ENCODE measurements at regions not wholly inside any gene's neighbourhood (a gene's known extent, or its start where the extent isn't known, plus 50 kb on each side); places are given as distances from the start of the nearest gene placed in this dataset.

- no peaks in the 10 kb centered on the region for H3K27me3 ChIP-seq (ENCODE audit: control insufficient read depth, insufficient read depth, low read length)
- H3K36me3 ChIP-seq (ENCODE audit: control insufficient read depth, insufficient read depth, low read length) = no peaks in the 10 kb centered on the region
- no peak overlapping the region for H3K9ac ChIP-seq (ENCODE audit: low read length)
- H3K4me1 ChIP-seq (ENCODE audit: control insufficient read depth, insufficient read depth, low read length) = no peaks in the 10 kb centered on the region
- no peak overlapping the region for H3K4me3 ChIP-seq (ENCODE audit: low read length)
- no peak overlapping the region for H3K27ac ChIP-seq (ENCODE audit: low read depth, low read length)
Measured at GRCh38 chr12:118727979-118728366, 253.4 kb upstream of the SRRM4 start.

GRCh38 chr12:118734266-118734665, 247.1 kb upstream of the SRRM4 start:
- Histone ChIP-seq H3K27me3 (ENCODE audit: control insufficient read depth, insufficient read depth, low read length) (no peaks in the 10 kb centered on the region), H3K4me3 (ENCODE audit: low read length) (no peak overlapping the region), H3K4me1 (ENCODE audit: control insufficient read depth, insufficient read depth, low read length) (no peaks in the 10 kb centered on the region), H3K36me3 (ENCODE audit: control insufficient read depth, insufficient read depth, low read length) (no peaks in the 10 kb centered on the region), H3K9ac (ENCODE audit: low read length) (no peak overlapping the region), H3K27ac (ENCODE audit: low read depth, low read length) (no peak overlapping the region)

- H3K27me3 ChIP-seq (ENCODE audit: control insufficient read depth, insufficient read depth, low read length) = no peaks in the 10 kb centered on the region
- no peak overlapping the region for H3K9ac ChIP-seq (ENCODE audit: low read length)
- no peaks in the 10 kb centered on the region for H3K4me1 ChIP-seq (ENCODE audit: control insufficient read depth, insufficient read depth, low read length)
- H3K36me3 ChIP-seq (ENCODE audit: control insufficient read depth, insufficient read depth, low read length) = no peaks in the 10 kb centered on the region
- no peak overlapping the region for H3K4me3 ChIP-seq (ENCODE audit: low read length)
- no peak overlapping the region for H3K27ac ChIP-seq (ENCODE audit: low read depth, low read length)
Measured at GRCh38 chr12:118737985-118738540, 243.3 kb upstream of the SRRM4 start.

- Histone ChIP-seq H3K36me3 (ENCODE audit: control insufficient read depth, insufficient read depth, low read length) (no peaks in the 10 kb centered on the region), H3K4me1 (ENCODE audit: control insufficient read depth, insufficient read depth, low read length) (no peaks in the 10 kb centered on the region), H3K9ac (ENCODE audit: low read length) (no peak overlapping the region), H3K27ac (ENCODE audit: low read depth, low read length) (no peak overlapping the region), H3K4me3 (ENCODE audit: low read length) (no peak overlapping the region), H3K27me3 (ENCODE audit: control insufficient read depth, insufficient read depth, low read length) (no peaks in the 10 kb centered on the region)
Measured at GRCh38 chr12:118741194-118741593, 240.1 kb upstream of the SRRM4 start.

- no peak overlapping the region for H3K4me3 ChIP-seq (ENCODE audit: low read length)
- no peaks in the 10 kb centered on the region for H3K27me3 ChIP-seq (ENCODE audit: control insufficient read depth, insufficient read depth, low read length)
- no peaks in the 10 kb centered on the region for H3K36me3 ChIP-seq (ENCODE audit: control insufficient read depth, insufficient read depth, low read length)
- H3K4me1 ChIP-seq (ENCODE audit: control insufficient read depth, insufficient read depth, low read length) = no peaks in the 10 kb centered on the region
- no peak overlapping the region for H3K27ac ChIP-seq (ENCODE audit: low read depth, low read length)
- no peak overlapping the region for H3K9ac ChIP-seq (ENCODE audit: low read length)
Measured at GRCh38 chr12:118742431-118742830, 238.9 kb upstream of the SRRM4 start.

GRCh38 chr12:118743896-118744700, 237.2 kb upstream of the SRRM4 start:
- Histone ChIP-seq H3K4me1 (ENCODE audit: control insufficient read depth, insufficient read depth, low read length) (no peaks in the 10 kb centered on the region), H3K36me3 (ENCODE audit: control insufficient read depth, insufficient read depth, low read length) (no peaks in the 10 kb centered on the region), H3K27ac (ENCODE audit: low read depth, low read length) (no peak overlapping the region), H3K9ac (ENCODE audit: low read length) (no peak overlapping the region), H3K4me3 (ENCODE audit: low read length) (no peak overlapping the region), H3K27me3 (ENCODE audit: control insufficient read depth, insufficient read depth, low read length) (no peaks in the 10 kb centered on the region)

GRCh38 chr12:118746176-118746575, 235.2 kb upstream of the SRRM4 start:
- H3K36me3 ChIP-seq (ENCODE audit: control insufficient read depth, insufficient read depth, low read length) = no peaks in the 10 kb centered on the region
- H3K4me3 ChIP-seq (ENCODE audit: low read length) = no peak overlapping the region
- H3K27ac ChIP-seq (ENCODE audit: low read depth, low read length) = no peak overlapping the region
- H3K27me3 ChIP-seq (ENCODE audit: control insufficient read depth, insufficient read depth, low read length) = no peaks in the 10 kb centered on the region
- no peak overlapping the region for H3K9ac ChIP-seq (ENCODE audit: low read length)
- H3K4me1 ChIP-seq (ENCODE audit: control insufficient read depth, insufficient read depth, low read length) = no peaks in the 10 kb centered on the region

GRCh38 chr12:118746960-118747359, 234.4 kb upstream of the SRRM4 start:
- no peak overlapping the region for H3K9ac ChIP-seq (ENCODE audit: low read length)
- H3K27ac ChIP-seq (ENCODE audit: low read depth, low read length) = no peak overlapping the region
- H3K36me3 ChIP-seq (ENCODE audit: control insufficient read depth, insufficient read depth, low read length) = no peaks in the 10 kb centered on the region
- H3K4me3 ChIP-seq (ENCODE audit: low read length) = no peak overlapping the region
- no peaks in the 10 kb centered on the region for H3K4me1 ChIP-seq (ENCODE audit: control insufficient read depth, insufficient read depth, low read length)
- H3K27me3 ChIP-seq (ENCODE audit: control insufficient read depth, insufficient read depth, low read length) = no peaks in the 10 kb centered on the region

GRCh38 chr12:118747771-118748170, 233.6 kb upstream of the SRRM4 start:
- Histone ChIP-seq H3K4me1 (ENCODE audit: control insufficient read depth, insufficient read depth, low read length) (no peaks in the 10 kb centered on the region), H3K27me3 (ENCODE audit: control insufficient read depth, insufficient read depth, low read length) (no peaks in the 10 kb centered on the region), H3K9ac (ENCODE audit: low read length) (no peak overlapping the region)

GRCh38 chr12:118748478-118749380, 232.6 kb upstream of the SRRM4 start:
- H3K4me1 ChIP-seq (ENCODE audit: control insufficient read depth, insufficient read depth, low read length) = no peaks in the 10 kb centered on the region
- no peak overlapping the region for H3K4me3 ChIP-seq (ENCODE audit: low read length)
- no peaks in the 10 kb centered on the region for H3K36me3 ChIP-seq (ENCODE audit: control insufficient read depth, insufficient read depth, low read length)
- no peaks in the 10 kb centered on the region for H3K27me3 ChIP-seq (ENCODE audit: control insufficient read depth, insufficient read depth, low read length)
- no peak overlapping the region for H3K27ac ChIP-seq (ENCODE audit: low read depth, low read length)
- no peak overlapping the region for H3K9ac ChIP-seq (ENCODE audit: low read length)

More at GRCh38 chr12:118747771-118748170, 233.6 kb upstream of the SRRM4 start:
- Histone ChIP-seq H3K27ac (ENCODE audit: low read depth, low read length) (no peak overlapping the region), H3K36me3 (ENCODE audit: control insufficient read depth, insufficient read depth, low read length) (no peaks in the 10 kb centered on the region), H3K4me3 (ENCODE audit: low read length) (no peak overlapping the region)

- Histone ChIP-seq H3K4me3 (ENCODE audit: low read length) (no peak overlapping the region), H3K9ac (ENCODE audit: low read length) (no peak overlapping the region), H3K27ac (ENCODE audit: low read depth, low read length) (no peak overlapping the region), H3K36me3 (ENCODE audit: control insufficient read depth, insufficient read depth, low read length) (no peaks in the 10 kb centered on the region), H3K27me3 (ENCODE audit: control insufficient read depth, insufficient read depth, low read length) (no peaks in the 10 kb centered on the region), H3K4me1 (ENCODE audit: control insufficient read depth, insufficient read depth, low read length) (no peaks in the 10 kb centered on the region)
Measured at GRCh38 chr12:118749646-118750045, 231.7 kb upstream of the SRRM4 start.

- H3K4me3 ChIP-seq (ENCODE audit: low read length) = no peak overlapping the region
- H3K4me1 ChIP-seq (ENCODE audit: control insufficient read depth, insufficient read depth, low read length) = no peaks in the 10 kb centered on the region
- no peaks in the 10 kb centered on the region for H3K27me3 ChIP-seq (ENCODE audit: control insufficient read depth, insufficient read depth, low read length)
- no peak overlapping the region for H3K27ac ChIP-seq (ENCODE audit: low read depth, low read length)
- H3K36me3 ChIP-seq (ENCODE audit: control insufficient read depth, insufficient read depth, low read length) = no peaks in the 10 kb centered on the region
- no peak overlapping the region for H3K9ac ChIP-seq (ENCODE audit: low read length)
Measured at GRCh38 chr12:118750666-118751065, 230.7 kb upstream of the SRRM4 start.
